PC-3 (cell line): ENCODE measurements at regions not wholly inside any gene's neighbourhood (a gene's known extent, or its start where the extent isn't known, plus 50 kb on each side); places are given as distances from the start of the nearest gene placed in this dataset.

Experiments
- EZH2 ChIP-seq: fragments of 300-600 bp; sonication (generic); IDR thresholded peaks from one replicate; pipeline ENCODE4 v1.6.1; 2017; ENCODE audit warnings: antibody characterized with exemption, mild to moderate bottlenecking, low read length; ENCODE audit not compliant: unreplicated experiment
- TF ChIP-seq, protein P1 (sequence below): fragments of 300-600 bp; sonication (generic); conservative IDR thresholded peaks from 2 replicates; pipeline ENCODE4 v1.5.1; 2017; ENCODE audit warnings: antibody characterized with exemption, low read depth, mild to moderate bottlenecking, low read length

DNA sequence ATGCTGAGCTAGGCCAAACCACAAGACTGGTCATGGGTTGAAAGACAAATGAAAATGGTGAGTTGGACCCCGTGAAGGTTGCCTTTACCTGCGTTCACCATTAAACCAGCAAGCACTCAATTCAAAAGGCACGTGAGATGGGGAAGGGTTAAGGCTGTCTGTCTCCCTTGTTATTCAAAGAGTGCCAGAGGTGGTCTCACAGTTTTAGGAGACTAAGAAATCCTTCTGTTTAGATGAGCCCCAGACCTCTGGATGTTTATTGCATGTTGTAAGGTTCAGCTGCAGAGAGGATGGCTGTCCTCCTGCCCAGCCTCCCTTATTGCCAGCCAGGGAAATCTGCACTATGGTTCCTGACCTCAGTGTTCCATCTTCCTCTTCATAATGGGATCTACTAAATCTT lies 498.0 kb upstream of the CELF2 start:
- TF ChIP-seq, protein P1, sequence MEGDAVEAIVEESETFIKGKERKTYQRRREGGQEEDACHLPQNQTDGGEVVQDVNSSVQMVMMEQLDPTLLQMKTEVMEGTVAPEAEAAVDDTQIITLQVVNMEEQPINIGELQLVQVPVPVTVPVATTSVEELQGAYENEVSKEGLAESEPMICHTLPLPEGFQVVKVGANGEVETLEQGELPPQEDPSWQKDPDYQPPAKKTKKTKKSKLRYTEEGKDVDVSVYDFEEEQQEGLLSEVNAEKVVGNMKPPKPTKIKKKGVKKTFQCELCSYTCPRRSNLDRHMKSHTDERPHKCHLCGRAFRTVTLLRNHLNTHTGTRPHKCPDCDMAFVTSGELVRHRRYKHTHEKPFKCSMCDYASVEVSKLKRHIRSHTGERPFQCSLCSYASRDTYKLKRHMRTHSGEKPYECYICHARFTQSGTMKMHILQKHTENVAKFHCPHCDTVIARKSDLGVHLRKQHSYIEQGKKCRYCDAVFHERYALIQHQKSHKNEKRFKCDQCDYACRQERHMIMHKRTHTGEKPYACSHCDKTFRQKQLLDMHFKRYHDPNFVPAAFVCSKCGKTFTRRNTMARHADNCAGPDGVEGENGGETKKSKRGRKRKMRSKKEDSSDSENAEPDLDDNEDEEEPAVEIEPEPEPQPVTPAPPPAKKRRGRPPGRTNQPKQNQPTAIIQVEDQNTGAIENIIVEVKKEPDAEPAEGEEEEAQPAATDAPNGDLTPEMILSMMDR = no peak
- no peak for TF ChIP-seq EZH2
